K562 (cell line): ENCODE measurements at regions not wholly inside any gene's neighbourhood (a gene's known extent, or its start where the extent isn't known, plus 50 kb on each side); places are given as distances from the start of the nearest gene placed in this dataset.

Source experiments
- ARHGAP35 ChIP-seq: fragments of 450-650 bp; IDR thresholded peaks from 2 replicates; pipeline ENCODE4 v1.6.1; 2018; ENCODE audit not compliant: partially characterized antibody
- DNMT1 ChIP-seq: fragments of 450-650 bp; IDR thresholded peaks from 2 replicates; pipeline ENCODE4 v1.6.1; 2016; ENCODE audit warnings: antibody characterized with exemption, mild to moderate bottlenecking
- HDAC6 ChIP-seq: IDR thresholded peaks from 2 replicates; pipeline ENCODE4 v1.6.1; 2012; ENCODE audit warnings: low read depth, mild to moderate bottlenecking, control low read depth, inconsistent platforms, low read length, moderate library complexity
- NR0B1 ChIP-seq: fragments of 450-650 bp; IDR thresholded peaks from one replicate; pipeline ENCODE4 v1.6.1; 2018; ENCODE audit warnings: mild to moderate bottlenecking, moderate library complexity; ENCODE audit not compliant: partially characterized antibody
- RBBP5 ChIP-seq: fragments of 200-600 bp; sonication (generic); IDR thresholded peaks from 2 replicates; pipeline ENCODE4 v1.6.1; 2012; ENCODE audit warnings: borderline replicate concordance, mild to moderate bottlenecking, low read length, control low read depth, inconsistent platforms; ENCODE audit not compliant: insufficient read depth, poor library complexity, severe bottlenecking
- SMAD3 ChIP-seq: fragments of 450-650 bp; formaldehyde crosslinking; conservative IDR thresholded peaks from 2 replicates; pipeline ENCODE4 v1.4.0; 2020; ENCODE audit warnings: mild to moderate bottlenecking
- SREBF2 ChIP-seq: sonication (generic); formaldehyde crosslinking; IDR thresholded peaks from 2 replicates; pipeline ENCODE4 v1.4.0; 2020; ENCODE audit warnings: mild to moderate bottlenecking, missing genetic modification reagents
- SRSF1 ChIP-seq: fragments of 200-400 bp; formaldehyde crosslinking; IDR thresholded peaks from 2 replicates; pipeline ENCODE4 v1.6.1; 2017; ENCODE audit warnings: mild to moderate bottlenecking, low read depth, low read length, moderate library complexity
- ZC3H8 ChIP-seq: fragments of 450-650 bp; IDR thresholded peaks from 2 replicates; pipeline ENCODE4 v1.6.1; 2017
- TF ChIP-seq, protein P1 (sequence below): sonication (generic); formaldehyde crosslinking; IDR thresholded peaks from 2 replicates; pipeline ENCODE4 v1.8.0; 2022; ENCODE audit warnings: missing genetic modification reagents, mild to moderate bottlenecking, moderate library complexity, borderline replicate concordance
- TF ChIP-seq, protein P2 (sequence below), 2 experiments: fragments of 450-650 bp; formaldehyde crosslinking in 1 of 2; IDR thresholded peaks; 2 replicates each; pipeline versions ENCODE4 v1.4.0 to v1.6.1; 2014 to 2020; ENCODE audit warnings: mild to moderate bottlenecking in 2 of 2, borderline replicate concordance in 1 of 2, low read depth in 1 of 2
- TF ChIP-seq, protein P3 (sequence below): sonication (generic); formaldehyde crosslinking; IDR thresholded peaks from 2 replicates; pipeline ENCODE4 v1.9.0; 2022; ENCODE audit warnings: mild to moderate bottlenecking, missing genetic modification reagents
- TF ChIP-seq, protein P4 (sequence below): fragments of 250-450 bp; sonication (Bioruptor Pico); IDR thresholded peaks from 2 replicates; pipeline ENCODE4 v1.4.0; 2020; ENCODE audit warnings: mild to moderate bottlenecking
- TF ChIP-seq, protein P5 (sequence below), 3 experiments: IDR thresholded peaks in 2 of 3; conservative IDR thresholded peaks in 1 of 3; 2 replicates each; pipeline ENCODE4 v1.5.1; 2011 to 2012; ENCODE audit warnings: low read length in 3 of 3, mild to moderate bottlenecking in 3 of 3, control low read depth in 2 of 3, improper control_type of control experiment in 1 of 3, inconsistent platforms in 1 of 3, low read depth in 1 of 3, mixed read lengths in 1 of 3, moderate library complexity in 1 of 3; ENCODE audit not compliant: insufficient read depth in 2 of 3

GRCh38 chr18:14015416-14015815 lies 100.1 kb upstream of the MC2R start:
- TF ChIP-seq NR0B1 (no peak), ZC3H8 (no peak), HDAC6 (no peak), SRSF1 (no peak), ARHGAP35 (no peak), DNMT1 (no peak), SMAD3 (CRISPR knock-in tag) (no peak), RBBP5 (no peak), SREBF2 (CRISPR knock-in tag) (no peak)
- TF ChIP-seq, protein P1, sequence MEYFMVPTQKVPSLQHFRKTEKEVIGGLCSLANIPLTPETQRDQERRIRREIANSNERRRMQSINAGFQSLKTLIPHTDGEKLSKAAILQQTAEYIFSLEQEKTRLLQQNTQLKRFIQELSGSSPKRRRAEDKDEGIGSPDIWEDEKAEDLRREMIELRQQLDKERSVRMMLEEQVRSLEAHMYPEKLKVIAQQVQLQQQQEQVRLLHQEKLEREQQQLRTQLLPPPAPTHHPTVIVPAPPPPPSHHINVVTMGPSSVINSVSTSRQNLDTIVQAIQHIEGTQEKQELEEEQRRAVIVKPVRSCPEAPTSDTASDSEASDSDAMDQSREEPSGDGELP (CRISPR knock-in tag): no peak
- TF ChIP-seq, protein P2, sequence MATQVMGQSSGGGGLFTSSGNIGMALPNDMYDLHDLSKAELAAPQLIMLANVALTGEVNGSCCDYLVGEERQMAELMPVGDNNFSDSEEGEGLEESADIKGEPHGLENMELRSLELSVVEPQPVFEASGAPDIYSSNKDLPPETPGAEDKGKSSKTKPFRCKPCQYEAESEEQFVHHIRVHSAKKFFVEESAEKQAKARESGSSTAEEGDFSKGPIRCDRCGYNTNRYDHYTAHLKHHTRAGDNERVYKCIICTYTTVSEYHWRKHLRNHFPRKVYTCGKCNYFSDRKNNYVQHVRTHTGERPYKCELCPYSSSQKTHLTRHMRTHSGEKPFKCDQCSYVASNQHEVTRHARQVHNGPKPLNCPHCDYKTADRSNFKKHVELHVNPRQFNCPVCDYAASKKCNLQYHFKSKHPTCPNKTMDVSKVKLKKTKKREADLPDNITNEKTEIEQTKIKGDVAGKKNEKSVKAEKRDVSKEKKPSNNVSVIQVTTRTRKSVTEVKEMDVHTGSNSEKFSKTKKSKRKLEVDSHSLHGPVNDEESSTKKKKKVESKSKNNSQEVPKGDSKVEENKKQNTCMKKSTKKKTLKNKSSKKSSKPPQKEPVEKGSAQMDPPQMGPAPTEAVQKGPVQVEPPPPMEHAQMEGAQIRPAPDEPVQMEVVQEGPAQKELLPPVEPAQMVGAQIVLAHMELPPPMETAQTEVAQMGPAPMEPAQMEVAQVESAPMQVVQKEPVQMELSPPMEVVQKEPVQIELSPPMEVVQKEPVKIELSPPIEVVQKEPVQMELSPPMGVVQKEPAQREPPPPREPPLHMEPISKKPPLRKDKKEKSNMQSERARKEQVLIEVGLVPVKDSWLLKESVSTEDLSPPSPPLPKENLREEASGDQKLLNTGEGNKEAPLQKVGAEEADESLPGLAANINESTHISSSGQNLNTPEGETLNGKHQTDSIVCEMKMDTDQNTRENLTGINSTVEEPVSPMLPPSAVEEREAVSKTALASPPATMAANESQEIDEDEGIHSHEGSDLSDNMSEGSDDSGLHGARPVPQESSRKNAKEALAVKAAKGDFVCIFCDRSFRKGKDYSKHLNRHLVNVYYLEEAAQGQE (IDR thresholded peaks at IDR 0.05; ENCODE audit: borderline replicate concordance): no peak
- TF ChIP-seq, protein P2 (CRISPR knock-in tag; IDR thresholded peaks at IDR 0.05; ENCODE audit: low read depth): no peak
- TF ChIP-seq, protein P3, sequence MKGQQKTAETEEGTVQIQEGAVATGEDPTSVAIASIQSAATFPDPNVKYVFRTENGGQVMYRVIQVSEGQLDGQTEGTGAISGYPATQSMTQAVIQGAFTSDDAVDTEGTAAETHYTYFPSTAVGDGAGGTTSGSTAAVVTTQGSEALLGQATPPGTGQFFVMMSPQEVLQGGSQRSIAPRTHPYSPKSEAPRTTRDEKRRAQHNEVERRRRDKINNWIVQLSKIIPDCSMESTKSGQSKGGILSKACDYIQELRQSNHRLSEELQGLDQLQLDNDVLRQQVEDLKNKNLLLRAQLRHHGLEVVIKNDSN (CRISPR knock-in tag): no peak
- TF ChIP-seq, protein P4, sequence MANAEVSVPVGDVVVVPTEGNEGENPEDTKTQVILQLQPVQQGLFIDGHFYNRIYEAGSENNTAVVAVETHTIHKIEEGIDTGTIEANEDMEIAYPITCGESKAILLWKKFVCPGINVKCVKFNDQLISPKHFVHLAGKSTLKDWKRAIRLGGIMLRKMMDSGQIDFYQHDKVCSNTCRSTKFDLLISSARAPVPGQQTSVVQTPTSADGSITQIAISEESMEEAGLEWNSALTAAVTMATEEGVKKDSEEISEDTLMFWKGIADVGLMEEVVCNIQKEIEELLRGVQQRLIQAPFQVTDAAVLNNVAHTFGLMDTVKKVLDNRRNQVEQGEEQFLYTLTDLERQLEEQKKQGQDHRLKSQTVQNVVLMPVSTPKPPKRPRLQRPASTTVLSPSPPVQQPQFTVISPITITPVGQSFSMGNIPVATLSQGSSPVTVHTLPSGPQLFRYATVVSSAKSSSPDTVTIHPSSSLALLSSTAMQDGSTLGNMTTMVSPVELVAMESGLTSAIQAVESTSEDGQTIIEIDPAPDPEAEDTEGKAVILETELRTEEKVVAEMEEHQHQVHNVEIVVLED (CRISPR knock-in tag): no peak
- TF ChIP-seq, protein P5, sequence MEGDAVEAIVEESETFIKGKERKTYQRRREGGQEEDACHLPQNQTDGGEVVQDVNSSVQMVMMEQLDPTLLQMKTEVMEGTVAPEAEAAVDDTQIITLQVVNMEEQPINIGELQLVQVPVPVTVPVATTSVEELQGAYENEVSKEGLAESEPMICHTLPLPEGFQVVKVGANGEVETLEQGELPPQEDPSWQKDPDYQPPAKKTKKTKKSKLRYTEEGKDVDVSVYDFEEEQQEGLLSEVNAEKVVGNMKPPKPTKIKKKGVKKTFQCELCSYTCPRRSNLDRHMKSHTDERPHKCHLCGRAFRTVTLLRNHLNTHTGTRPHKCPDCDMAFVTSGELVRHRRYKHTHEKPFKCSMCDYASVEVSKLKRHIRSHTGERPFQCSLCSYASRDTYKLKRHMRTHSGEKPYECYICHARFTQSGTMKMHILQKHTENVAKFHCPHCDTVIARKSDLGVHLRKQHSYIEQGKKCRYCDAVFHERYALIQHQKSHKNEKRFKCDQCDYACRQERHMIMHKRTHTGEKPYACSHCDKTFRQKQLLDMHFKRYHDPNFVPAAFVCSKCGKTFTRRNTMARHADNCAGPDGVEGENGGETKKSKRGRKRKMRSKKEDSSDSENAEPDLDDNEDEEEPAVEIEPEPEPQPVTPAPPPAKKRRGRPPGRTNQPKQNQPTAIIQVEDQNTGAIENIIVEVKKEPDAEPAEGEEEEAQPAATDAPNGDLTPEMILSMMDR (IDR thresholded peaks at IDR 0.05 in 2 of 3, conservative IDR thresholded peaks at IDR 0.05 in 1 of 3; ENCODE audit: insufficient read depth in 2 of 3, low read depth in 1 of 3, low read length in 3 of 3): no peak
